ENCODE measurements at regions not wholly inside any gene's neighbourhood (a gene's known extent, or its start where the extent isn't known, plus 50 kb on each side); places are given as distances from the start of the nearest gene placed in this dataset.

GRCh38 chr12:105713606-105714305 lies 383.3 kb downstream of the C12orf75 start:
- no peak for DNase-seq

GRCh38 chr12:105716621-105717020 lies 386.1 kb downstream of the C12orf75 start:
- DNase-seq, result no peak

- DNase-seq, result peak; percentile 57
Measured at GRCh38 chr12:105721051-105721825, 390.7 kb downstream of the C12orf75 start.

- DNase-seq, result no peak
Measured at GRCh38 chr12:105721891-105722290, 391.4 kb downstream of the C12orf75 start.

GRCh38 chr12:105723066-105723465 lies 392.6 kb downstream of the C12orf75 start:
- no peak for DNase-seq

- DNase-seq, result no peak
Measured at GRCh38 chr12:105723494-105723893, 393.0 kb downstream of the C12orf75 start.

GRCh38 chr12:105724641-105725040 lies 394.1 kb downstream of the C12orf75 start:
- DNase-seq, result no peak

- DNase-seq, result no peak
Measured at GRCh38 chr12:105725054-105725453, 394.6 kb downstream of the C12orf75 start.

- no peak for DNase-seq
Measured at GRCh38 chr12:105729181-105729771, 398.8 kb downstream of the C12orf75 start.

- DNase-seq, result no peak
Measured at GRCh38 chr12:105729926-105730325, 399.4 kb downstream of the C12orf75 start.

GRCh38 chr12:105733579-105733978 lies 403.1 kb downstream of the C12orf75 start:
- no peak for DNase-seq

GRCh38 chr12:105736498-105736897 lies 402.3 kb downstream of the NUAK1 start:
- no peak for DNase-seq

GRCh38 chr12:105738051-105738450 lies 400.7 kb downstream of the NUAK1 start:
- DNase-seq, result no peak

- DNase-seq, result peak; percentile 46
Measured at GRCh38 chr12:105740369-105740768, 398.4 kb downstream of the NUAK1 start.

- DNase-seq, result no peak
Measured at GRCh38 chr12:105740970-105741725, 397.6 kb downstream of the NUAK1 start.

- DNase-seq, result no peak
Measured at GRCh38 chr12:105741786-105742566, 396.8 kb downstream of the NUAK1 start.

GRCh38 chr12:105742567-105742874 lies 396.2 kb downstream of the NUAK1 start:
- DNase-seq, result no peak

- no peak for DNase-seq
Measured at GRCh38 chr12:105744371-105745058, 394.2 kb downstream of the NUAK1 start.

- no peak for DNase-seq
Measured at GRCh38 chr12:105745811-105746210, 392.9 kb downstream of the NUAK1 start.

- peak; percentile 54 for DNase-seq
Measured at GRCh38 chr12:105748806-105749600, 389.8 kb downstream of the NUAK1 start.

GRCh38 chr12:105750096-105750495 lies 388.7 kb downstream of the NUAK1 start:
- DNase-seq, result no peak

Measured in eye (tissue), 1 donor.